Activated naive CD8-positive, alpha-beta T cell (primary cell): ENCODE measurements at regions not wholly inside any gene's neighbourhood (a gene's known extent, or its start where the extent isn't known, plus 50 kb on each side); places are given as distances from the start of the nearest gene placed in this dataset.

Source experiments
- H3K27ac Mint-ChIP-seq: one replicate; pipeline ENCODE4 v1.8.0; 2021; ENCODE audit warnings: mixed read lengths
- H3K27me3 Mint-ChIP-seq: one replicate; pipeline ENCODE4 v1.8.0; 2021; ENCODE audit warnings: mixed read lengths
- H3K36me3 Mint-ChIP-seq: one replicate; pipeline ENCODE4 v1.8.0; 2021; ENCODE audit warnings: mixed read lengths
- H3K4me1 Mint-ChIP-seq: one replicate; pipeline ENCODE4 v1.8.0; 2021; ENCODE audit warnings: low read depth, mixed read lengths
- H3K4me3 Mint-ChIP-seq: one replicate; pipeline ENCODE4 v1.8.0; 2021; ENCODE audit warnings: mild to moderate bottlenecking, mixed read lengths
- H3K9me3 Mint-ChIP-seq: one replicate; pipeline ENCODE4 v1.8.0; 2021; ENCODE audit warnings: low read depth, mixed read lengths

DNA sequence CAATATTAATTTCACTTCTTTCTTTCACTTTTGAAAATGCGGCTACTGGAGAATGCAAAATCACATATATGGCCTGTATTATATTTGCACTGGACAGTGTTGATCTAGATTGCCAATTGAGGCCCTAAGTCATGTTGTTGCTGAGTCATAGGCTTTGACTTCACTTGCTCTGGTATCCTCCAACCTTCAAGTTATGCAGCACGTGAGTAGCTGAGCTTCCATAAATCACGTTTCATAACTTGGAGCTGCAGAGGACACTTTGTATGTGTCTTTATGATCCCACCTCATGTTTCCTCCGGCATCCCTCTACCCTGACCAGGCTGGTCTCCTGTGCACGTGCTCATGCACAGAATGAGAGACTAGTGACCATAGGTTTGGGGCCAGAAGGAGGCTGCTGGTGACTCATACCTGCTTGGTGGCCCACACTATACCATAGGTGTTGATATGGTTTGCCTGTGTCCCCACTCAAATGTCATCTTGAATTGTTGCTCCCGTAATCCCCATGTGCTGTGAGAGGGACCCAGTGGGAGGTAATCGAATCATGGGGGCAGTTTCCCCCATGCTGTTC, 103.0 kb upstream of the TSPAN2 start:
- Mint-ChIP-seq H3K4me1 (no peaks in the 10 kb centered on the region), H3K27ac (no peak overlapping the region), H3K36me3 (no peaks in the 10 kb centered on the region)

DNA sequence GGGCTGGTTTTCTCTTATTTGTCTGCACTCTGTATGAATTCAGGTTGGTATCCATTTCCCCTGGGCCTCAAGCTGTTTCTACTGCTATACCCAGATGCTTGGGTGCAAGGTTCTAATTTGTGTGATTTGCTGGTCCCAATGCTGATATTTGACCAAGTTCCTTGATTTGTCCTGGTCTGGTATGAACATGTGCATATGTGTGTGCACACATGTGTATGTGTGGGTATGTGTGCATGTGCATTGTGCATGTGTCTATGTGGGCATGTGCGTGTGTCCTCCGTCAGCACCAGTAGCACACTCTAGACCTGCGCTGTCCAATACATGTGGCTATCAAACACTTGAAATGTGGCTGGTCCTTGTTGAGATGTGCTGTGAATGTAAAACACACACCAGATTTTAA, 102.4 kb upstream of the TSPAN2 start:
- H3K36me3 Mint-ChIP-seq, result no peaks in the 10 kb centered on the region
- peaks cover 11% of the 10 kb centered on the region for H3K27me3 Mint-ChIP-seq
- H3K4me1 Mint-ChIP-seq, result no peaks in the 10 kb centered on the region
- no peak overlapping the region for H3K27ac Mint-ChIP-seq
- no peak overlapping the region for H3K4me3 Mint-ChIP-seq
- H3K9me3 Mint-ChIP-seq, result no peaks in the 10 kb centered on the region

More for the DNA sequence above, 103.0 kb upstream of the TSPAN2 start:
- H3K4me3 Mint-ChIP-seq, result no peak overlapping the region
- no peaks in the 10 kb centered on the region for H3K9me3 Mint-ChIP-seq
- peaks cover 11% of the 10 kb centered on the region for H3K27me3 Mint-ChIP-seq

DNA sequence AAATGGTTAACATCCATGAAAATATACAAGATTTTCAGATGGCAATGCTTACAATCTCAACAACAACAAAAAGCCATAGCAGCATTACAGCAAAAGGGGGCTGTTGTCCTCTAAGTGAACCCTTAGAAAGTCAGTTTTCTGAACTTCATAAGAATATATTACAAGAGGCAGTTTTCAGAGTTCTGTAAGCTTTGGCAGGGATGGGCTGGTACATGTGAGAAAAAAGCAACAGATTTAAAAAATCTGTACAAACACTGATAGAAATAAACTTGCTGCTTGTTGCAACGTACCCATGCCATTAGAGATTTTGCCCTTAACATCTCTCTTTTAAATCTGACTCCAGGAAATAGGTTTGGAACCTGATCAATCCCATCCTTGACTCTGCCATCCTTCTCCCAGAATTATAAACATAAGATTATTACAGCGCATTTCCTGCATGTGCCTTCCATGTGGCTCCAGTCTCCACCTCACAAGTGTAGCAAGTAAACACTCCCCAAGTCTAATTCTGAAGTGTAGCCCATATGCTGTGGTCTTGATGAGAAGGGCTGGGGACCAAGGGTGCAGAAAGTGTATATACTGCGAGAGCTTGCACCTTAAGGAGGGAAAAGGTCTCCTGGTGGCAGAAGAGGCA, 101.4 kb upstream of the TSPAN2 start:
- H3K36me3 Mint-ChIP-seq, result no peaks in the 10 kb centered on the region

DNA sequence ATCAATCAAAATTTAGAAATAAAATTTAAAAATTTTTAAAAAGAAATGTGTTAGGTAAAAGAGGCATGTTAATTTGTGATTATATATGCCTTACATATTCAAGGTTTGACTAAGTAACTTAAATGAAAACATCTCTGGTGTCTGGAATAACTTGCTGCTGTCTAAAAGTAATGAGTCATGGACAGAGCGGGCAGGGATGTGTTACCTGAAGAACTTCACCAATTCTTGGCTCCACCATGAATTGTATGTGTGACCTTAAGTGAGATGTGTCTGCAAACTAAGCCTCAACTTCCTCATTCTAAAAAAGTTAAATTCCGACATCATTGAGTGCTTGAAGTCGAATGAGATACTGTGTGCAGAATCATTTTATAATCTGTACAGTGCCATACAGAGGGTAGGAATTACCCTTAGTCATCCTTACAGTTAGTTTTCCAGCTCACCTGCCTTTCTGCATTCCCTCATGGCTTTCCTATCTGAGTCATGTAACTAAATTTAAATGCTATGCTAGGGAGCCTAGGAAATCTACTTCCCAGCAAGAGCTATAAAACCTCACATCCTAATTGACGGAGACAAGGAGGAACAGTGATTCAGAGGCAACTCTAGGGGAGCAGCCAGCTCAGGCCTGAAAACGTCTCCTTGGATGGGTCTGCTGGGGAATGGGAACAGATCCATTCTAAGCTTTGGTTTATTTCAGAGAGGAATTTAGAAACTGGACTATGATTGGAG, 100.7 kb upstream of the TSPAN2 start:
- peaks cover 11% of the 10 kb centered on the region for H3K27me3 Mint-ChIP-seq
- H3K27ac Mint-ChIP-seq, result no peak overlapping the region
- H3K4me1 Mint-ChIP-seq, result no peaks in the 10 kb centered on the region
- H3K36me3 Mint-ChIP-seq, result no peaks in the 10 kb centered on the region
- H3K9me3 Mint-ChIP-seq, result no peaks in the 10 kb centered on the region
- H3K4me3 Mint-ChIP-seq, result no peak overlapping the region

More for the DNA sequence above, 101.4 kb upstream of the TSPAN2 start:
- no peaks in the 10 kb centered on the region for H3K4me1 Mint-ChIP-seq
- no peaks in the 10 kb centered on the region for H3K9me3 Mint-ChIP-seq
- no peak overlapping the region for H3K4me3 Mint-ChIP-seq
- no peak overlapping the region for H3K27ac Mint-ChIP-seq
- peaks cover 11% of the 10 kb centered on the region for H3K27me3 Mint-ChIP-seq

DNA sequence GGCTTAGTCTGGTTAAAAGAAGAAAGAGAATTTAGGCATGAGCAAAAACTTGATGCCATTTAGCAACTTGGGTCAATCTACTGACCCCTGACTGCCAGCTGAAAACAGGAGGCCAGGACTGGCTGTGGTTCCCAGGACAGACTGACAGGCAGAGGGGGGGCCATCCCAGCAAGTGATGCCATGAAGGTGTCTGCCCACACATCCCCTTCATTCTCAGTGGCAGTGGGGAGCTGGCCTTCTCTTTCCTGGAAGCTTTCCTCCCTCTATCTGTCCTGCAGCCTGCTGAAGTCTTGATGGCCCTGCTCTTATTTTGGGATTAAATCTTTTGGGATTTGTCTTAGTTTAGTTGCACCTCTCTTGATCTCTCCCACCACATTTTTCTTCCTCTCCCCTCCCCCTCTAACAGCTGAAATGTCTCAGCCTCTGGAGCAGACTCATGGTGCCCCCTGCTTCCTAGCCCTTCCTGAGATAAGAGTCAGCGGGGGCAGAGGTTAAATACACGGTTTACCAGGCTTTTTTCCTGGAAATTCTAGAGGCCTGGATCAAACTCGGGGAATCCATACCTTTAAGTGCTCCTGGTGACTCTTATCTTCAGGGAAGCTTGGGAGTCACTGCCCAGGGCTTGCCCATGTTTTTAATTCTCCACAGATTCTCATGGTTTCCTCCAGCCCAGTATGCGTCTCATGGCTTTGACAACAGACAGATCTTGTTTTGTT, 99.5 kb upstream of the TSPAN2 start:
- Mint-ChIP-seq H3K27me3 (peaks cover 5% of the 10 kb centered on the region), H3K27ac (no peak overlapping the region), H3K4me1 (no peaks in the 10 kb centered on the region), H3K4me3 (no peak overlapping the region), H3K9me3 (no peaks in the 10 kb centered on the region), H3K36me3 (no peaks in the 10 kb centered on the region)

DNA sequence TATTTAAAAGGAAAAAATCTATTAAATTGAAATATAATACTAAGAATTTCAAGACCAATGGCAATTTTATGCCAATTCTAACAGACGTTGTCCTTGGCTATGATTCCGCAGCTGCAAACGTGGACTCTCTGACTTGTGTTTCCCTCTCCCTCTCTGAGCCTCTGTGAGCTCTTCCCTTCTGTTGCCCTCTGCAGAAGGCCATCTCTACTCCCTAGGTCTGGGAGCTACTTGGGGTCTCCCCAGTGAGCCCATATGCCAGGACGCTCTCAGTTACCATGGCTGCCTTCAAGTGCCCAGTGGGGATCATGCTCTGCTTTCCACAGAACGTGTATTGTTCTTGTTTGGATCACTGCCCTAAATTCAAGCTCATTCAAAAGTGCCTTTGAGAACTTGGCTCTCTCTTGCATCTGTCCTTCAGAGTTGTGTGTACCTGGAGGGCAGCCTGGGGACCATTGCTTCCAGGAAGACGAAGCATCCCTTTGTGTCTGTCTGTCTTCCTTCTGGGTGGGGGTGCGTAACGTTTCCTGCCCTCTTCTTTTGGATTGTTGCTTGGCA, 97.5 kb upstream of the TSPAN2 start:
- H3K4me1 Mint-ChIP-seq, result no peaks in the 10 kb centered on the region
- no peaks in the 10 kb centered on the region for H3K9me3 Mint-ChIP-seq
- H3K36me3 Mint-ChIP-seq, result no peaks in the 10 kb centered on the region
- no peak overlapping the region for H3K4me3 Mint-ChIP-seq
- H3K27ac Mint-ChIP-seq, result no peak overlapping the region
- H3K27me3 Mint-ChIP-seq, result peaks cover 5% of the 10 kb centered on the region

DNA sequence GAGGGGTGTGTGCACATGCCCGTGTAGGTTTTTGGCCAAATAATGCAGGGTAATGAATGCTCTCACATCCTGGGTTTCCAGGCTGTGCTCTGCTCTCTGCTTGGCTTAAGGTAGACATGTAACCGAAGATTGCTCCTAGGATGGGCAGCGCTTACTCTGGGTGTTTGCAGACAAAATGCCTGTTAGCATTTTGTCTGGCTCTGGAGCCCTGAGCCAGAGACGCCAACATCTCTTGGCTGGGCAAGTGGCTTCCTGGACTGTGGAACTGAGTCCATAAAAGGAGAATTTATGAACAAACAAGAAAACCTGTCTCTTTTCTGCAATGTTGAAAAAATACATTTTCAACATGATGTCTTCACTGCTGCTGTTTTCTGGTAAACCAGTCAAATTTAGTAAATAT, 96.0 kb upstream of the TSPAN2 start:
- H3K36me3 Mint-ChIP-seq, result no peaks in the 10 kb centered on the region
- H3K4me3 Mint-ChIP-seq, result no peak overlapping the region
- H3K27ac Mint-ChIP-seq, result no peak overlapping the region
- no peaks in the 10 kb centered on the region for H3K9me3 Mint-ChIP-seq
- H3K27me3 Mint-ChIP-seq, result peaks cover 4% of the 10 kb centered on the region
- no peaks in the 10 kb centered on the region for H3K4me1 Mint-ChIP-seq

DNA sequence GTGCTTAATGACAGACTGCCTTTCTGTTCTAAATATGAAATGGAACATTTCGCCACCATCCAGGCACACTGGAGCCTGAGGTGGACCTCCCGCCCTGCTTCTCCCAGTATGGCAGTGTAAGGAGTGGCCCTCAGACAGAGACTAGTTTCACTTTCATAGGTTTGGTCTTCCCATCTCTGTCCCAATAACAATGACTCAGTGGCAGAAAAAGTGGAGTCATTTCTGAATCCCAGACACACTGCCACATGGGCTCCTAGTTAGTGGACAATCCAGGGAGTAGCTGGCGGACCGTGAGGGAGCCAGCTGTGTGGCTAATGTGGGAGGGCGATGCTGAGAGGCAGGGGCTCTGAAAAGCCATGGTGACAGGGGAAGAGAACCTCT, 95.6 kb upstream of the TSPAN2 start:
- H3K36me3 Mint-ChIP-seq, result no peaks in the 10 kb centered on the region
- no peak overlapping the region for H3K4me3 Mint-ChIP-seq
- peaks cover 4% of the 10 kb centered on the region for H3K27me3 Mint-ChIP-seq
- no peak overlapping the region for H3K27ac Mint-ChIP-seq
- no peaks in the 10 kb centered on the region for H3K9me3 Mint-ChIP-seq
- H3K4me1 Mint-ChIP-seq, result no peaks in the 10 kb centered on the region

DNA sequence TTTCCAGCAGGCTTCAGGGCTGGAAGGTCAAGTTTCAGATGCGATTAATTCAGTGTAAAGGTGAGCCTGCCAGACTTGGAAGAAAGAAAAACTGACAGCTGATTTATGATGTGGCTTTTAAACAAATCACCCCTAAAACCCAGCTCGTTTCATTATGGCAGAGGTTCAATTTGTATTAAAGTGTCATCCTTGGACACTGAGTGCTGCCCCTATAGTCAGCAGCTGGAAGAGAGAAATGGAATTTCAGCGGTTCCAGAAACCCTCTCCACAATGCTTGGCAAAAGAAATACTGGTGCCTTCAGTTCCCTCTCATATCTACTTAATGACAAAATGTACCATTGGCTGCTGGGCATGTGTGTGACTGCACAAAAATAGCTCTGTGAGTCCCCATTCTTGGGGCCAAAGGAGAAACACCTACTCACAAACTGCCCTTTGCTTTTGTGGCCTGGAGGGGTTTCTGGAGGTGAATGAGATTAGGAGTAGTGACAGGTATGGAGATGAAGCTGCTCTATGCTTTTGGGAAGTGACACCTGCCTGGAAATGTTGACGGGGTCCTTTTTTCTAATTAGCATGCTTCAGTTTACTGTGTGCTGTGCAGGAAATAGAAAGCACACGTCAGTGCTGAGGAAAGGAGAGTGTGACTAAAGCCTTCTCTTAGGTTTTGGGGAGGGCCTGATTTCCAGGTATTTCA, 95.1 kb upstream of the TSPAN2 start:
- Mint-ChIP-seq H3K27me3 (peaks cover 4% of the 10 kb centered on the region), H3K27ac (no peak overlapping the region), H3K9me3 (no peaks in the 10 kb centered on the region), H3K4me3 (no peak overlapping the region), H3K36me3 (no peaks in the 10 kb centered on the region), H3K4me1 (no peaks in the 10 kb centered on the region)

DNA sequence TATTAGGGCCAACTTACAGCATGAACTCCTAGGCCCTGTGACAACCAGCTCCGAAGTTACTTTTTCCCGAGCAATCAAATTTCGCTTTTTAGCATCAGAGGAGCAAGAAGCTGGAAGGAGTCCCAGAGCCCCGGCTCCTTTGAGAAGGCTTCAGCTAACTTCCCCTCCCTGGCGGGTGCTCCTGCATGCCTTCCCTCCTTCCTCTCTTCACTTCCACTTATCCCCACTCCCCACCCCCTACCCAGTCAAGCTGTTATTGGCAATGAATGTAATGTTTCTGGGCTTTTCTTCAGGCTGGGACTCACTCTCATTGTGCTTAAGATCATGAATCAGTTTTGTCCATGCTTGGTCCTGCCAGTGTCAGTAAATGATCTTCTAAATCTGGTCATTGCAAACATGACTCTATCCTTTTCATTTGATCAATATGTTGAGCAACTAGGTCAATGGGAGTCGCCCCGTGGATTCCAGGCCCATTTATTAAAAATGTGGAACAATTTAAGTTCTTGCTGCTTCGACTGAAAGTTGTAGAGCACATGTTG, 94.5 kb upstream of the TSPAN2 start:
- H3K27ac Mint-ChIP-seq, result no peak overlapping the region
- H3K9me3 Mint-ChIP-seq, result no peaks in the 10 kb centered on the region
- no peaks in the 10 kb centered on the region for H3K36me3 Mint-ChIP-seq
- no peaks in the 10 kb centered on the region for H3K27me3 Mint-ChIP-seq
- H3K4me1 Mint-ChIP-seq, result no peaks in the 10 kb centered on the region
- H3K4me3 Mint-ChIP-seq, result no peak overlapping the region

DNA sequence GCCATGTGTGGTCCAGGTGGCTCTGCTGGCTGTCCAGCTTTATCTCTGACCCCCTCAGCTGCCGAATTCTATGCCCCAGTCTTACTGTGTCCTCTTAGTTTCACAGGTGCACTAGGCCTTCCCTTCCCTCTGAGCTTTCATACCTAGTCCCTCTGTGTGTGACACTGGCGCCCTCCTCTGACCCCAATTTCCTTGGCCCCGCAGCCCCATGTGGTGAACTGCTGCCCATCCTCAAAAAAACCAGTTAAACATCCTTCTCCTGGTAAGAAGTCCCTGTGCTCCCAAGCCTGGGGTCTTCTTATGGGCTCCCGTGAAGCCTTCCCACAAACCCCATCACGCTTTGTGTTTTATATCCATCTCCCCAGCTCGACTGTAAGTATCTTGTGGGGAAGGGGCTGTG, 93.9 kb upstream of the TSPAN2 start:
- no peaks in the 10 kb centered on the region for H3K9me3 Mint-ChIP-seq
- H3K4me3 Mint-ChIP-seq, result no peak overlapping the region
- no peaks in the 10 kb centered on the region for H3K4me1 Mint-ChIP-seq
- no peak overlapping the region for H3K27ac Mint-ChIP-seq
- no peaks in the 10 kb centered on the region for H3K27me3 Mint-ChIP-seq
- no peaks in the 10 kb centered on the region for H3K36me3 Mint-ChIP-seq

DNA sequence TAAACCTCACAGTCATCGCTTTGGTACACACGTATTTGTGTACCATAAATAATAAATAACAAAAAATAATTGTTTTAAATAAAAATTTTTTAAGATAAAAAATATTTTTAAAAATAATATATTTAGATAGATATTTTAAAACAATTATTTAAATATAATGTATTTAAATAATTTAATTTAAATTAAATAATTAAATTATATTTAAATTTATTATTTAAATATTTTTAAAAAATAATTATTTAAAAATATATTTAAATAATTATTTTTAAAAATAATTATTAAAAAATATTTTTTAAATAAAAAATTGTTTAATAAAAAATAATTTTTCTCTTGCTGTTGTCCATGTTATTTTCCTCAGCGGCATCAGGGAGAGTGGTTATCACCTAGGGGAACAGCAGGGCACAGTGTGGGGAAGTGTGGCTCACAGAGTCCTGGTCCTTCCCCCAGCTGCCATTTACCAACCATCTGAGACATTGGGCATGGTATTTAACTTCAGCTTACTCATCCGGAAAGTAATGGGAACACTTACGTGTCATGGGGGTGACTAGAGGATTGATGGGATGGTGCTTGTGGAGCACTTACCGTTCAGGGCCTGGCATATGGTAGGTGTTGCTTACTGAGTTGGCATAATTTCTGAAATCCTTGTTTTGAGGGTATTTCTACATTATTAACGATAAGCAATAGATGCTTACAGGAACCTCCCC, 92.9 kb upstream of the TSPAN2 start:
- H3K27me3 Mint-ChIP-seq, result no peaks in the 10 kb centered on the region
- no peak overlapping the region for H3K4me3 Mint-ChIP-seq
- no peaks in the 10 kb centered on the region for H3K9me3 Mint-ChIP-seq
- H3K27ac Mint-ChIP-seq, result no peak overlapping the region
- H3K36me3 Mint-ChIP-seq, result no peaks in the 10 kb centered on the region
- no peaks in the 10 kb centered on the region for H3K4me1 Mint-ChIP-seq

DNA sequence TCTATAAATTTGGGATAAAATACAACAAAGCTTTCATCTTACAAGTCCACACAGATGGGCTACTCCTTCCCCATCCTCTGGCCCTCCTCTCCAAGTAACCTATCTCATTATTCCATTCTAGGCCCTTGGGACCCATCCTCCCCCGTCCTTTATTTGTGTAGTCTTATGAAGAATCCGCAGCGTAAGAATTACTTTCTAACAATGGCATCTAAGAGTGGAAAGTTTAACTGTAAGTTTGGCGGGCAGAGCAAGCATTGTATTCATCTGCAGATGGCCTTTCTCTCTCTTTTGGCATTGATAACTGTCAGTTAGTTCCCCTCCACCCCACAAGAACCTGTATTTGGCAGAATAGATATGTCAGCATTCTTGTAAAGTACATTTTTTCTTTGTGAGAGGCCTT, 91.9 kb upstream of the TSPAN2 start:
- Mint-ChIP-seq H3K27ac (no peak overlapping the region), H3K4me3 (no peak overlapping the region), H3K27me3 (no peaks in the 10 kb centered on the region), H3K4me1 (no peaks in the 10 kb centered on the region), H3K36me3 (no peaks in the 10 kb centered on the region), H3K9me3 (no peaks in the 10 kb centered on the region)
